ENCODE measurements at regions not wholly inside any gene's neighbourhood (a gene's known extent, or its start where the extent isn't known, plus 50 kb on each side); places are given as distances from the start of the nearest gene placed in this dataset.
"Not testable (repeated sequence)": the region's sequence is repeated elsewhere in the genome, so short reads cannot be mapped to it uniquely, and the experiment has no call there.

GRCh38 chr17:34001246-34001645 lies 253.8 kb upstream of the CCL2 start:
- Mint-ChIP-seq H3K9me3 (peaks cover 19 to 20% of the 10 kb centered on the region in 2 donors), H3K36me3 (peaks cover 0 to 8% of the 10 kb centered on the region in 2 donors), H3K27ac (no peak overlapping the region), H3K4me3 (no peak overlapping the region), H3K27me3 (peaks cover 22 to 24% of the 10 kb centered on the region in 2 donors), H3K4me1 (no peaks in the 10 kb centered on the region)
- no peak for ATAC-seq (replicated peaks)
- no peak for DNase-seq

- Mint-ChIP-seq H3K27me3 (peaks cover 13 to 15% of the 10 kb centered on the region in 2 donors), H3K27ac (no peak overlapping the region), H3K4me3 (no peak overlapping the region), H3K9me3 (peaks cover 4 to 6% of the 10 kb centered on the region in 2 donors), H3K4me1 (no peaks in the 10 kb centered on the region), H3K36me3 (peaks cover 0 to 5% of the 10 kb centered on the region in 2 donors)
- DNase-seq = no peak
- no peak for ATAC-seq (replicated peaks)
Measured at GRCh38 chr17:34006126-34006525, 249.0 kb upstream of the CCL2 start.

GRCh38 chr17:34008125-34008524 lies 247.0 kb upstream of the CCL2 start:
- H3K9me3 Mint-ChIP-seq = no peaks in the 10 kb centered on the region
- DNase-seq (no peak), ATAC-seq (replicated peaks) (no peak)
- no peak overlapping the region for H3K4me3 Mint-ChIP-seq
- no peaks in the 10 kb centered on the region for H3K36me3 Mint-ChIP-seq
- H3K4me1 Mint-ChIP-seq = no peaks in the 10 kb centered on the region
- peaks cover 15 to 19% of the 10 kb centered on the region in 2 donors for H3K27me3 Mint-ChIP-seq
- H3K27ac Mint-ChIP-seq = no peak overlapping the region

- Mint-ChIP-seq H3K27me3 (peaks cover 10 to 11% of the 10 kb centered on the region in 2 donors), H3K4me3 (no peak overlapping the region), H3K36me3 (no peaks in the 10 kb centered on the region), H3K9me3 (no peaks in the 10 kb centered on the region), H3K27ac (no peak overlapping the region), H3K4me1 (no peaks in the 10 kb centered on the region)
- ATAC-seq (replicated peaks) (no peak), DNase-seq (no peak)
Measured at GRCh38 chr17:34009912-34010311, 245.2 kb upstream of the CCL2 start.

GRCh38 chr17:34010534-34010933 lies 244.6 kb upstream of the CCL2 start:
- peaks cover 4 to 11% of the 10 kb centered on the region in 2 donors for H3K27me3 Mint-ChIP-seq
- no peaks in the 10 kb centered on the region for H3K9me3 Mint-ChIP-seq

GRCh38 chr17:34011599-34011998 lies 243.5 kb upstream of the CCL2 start:
- Mint-ChIP-seq H3K36me3 (no peaks in the 10 kb centered on the region), H3K9me3 (no peaks in the 10 kb centered on the region), H3K4me3 (no peak overlapping the region), H3K27ac (no peak overlapping the region), H3K4me1 (no peaks in the 10 kb centered on the region), H3K27me3 (peaks cover 0 to 6% of the 10 kb centered on the region in 2 donors)
- DNase-seq = no peak
- no peak for ATAC-seq (replicated peaks)

More at GRCh38 chr17:34010534-34010933, 244.6 kb upstream of the CCL2 start:
- ATAC-seq (replicated peaks) (no peak), DNase-seq (no peak)
- Mint-ChIP-seq H3K4me1 (no peaks in the 10 kb centered on the region), H3K4me3 (no peak overlapping the region), H3K36me3 (no peaks in the 10 kb centered on the region), H3K27ac (no peak overlapping the region)

GRCh38 chr17:34012709-34013375 lies 242.2 kb upstream of the CCL2 start:
- no peaks in the 10 kb centered on the region for H3K9me3 Mint-ChIP-seq
- no peak for ATAC-seq (replicated peaks)
- DNase-seq = no peak
- peaks cover 0 to 6% of the 10 kb centered on the region in 2 donors for H3K27me3 Mint-ChIP-seq
- no peak overlapping the region for H3K4me3 Mint-ChIP-seq
- H3K27ac Mint-ChIP-seq = no peak overlapping the region
- H3K36me3 Mint-ChIP-seq = no peaks in the 10 kb centered on the region
- no peaks in the 10 kb centered on the region for H3K4me1 Mint-ChIP-seq

- H3K27me3 Mint-ChIP-seq = peaks cover 0 to 6% of the 10 kb centered on the region in 2 donors
- H3K27ac Mint-ChIP-seq = no peak overlapping the region
- H3K4me3 Mint-ChIP-seq = no peak overlapping the region
- no peak for ATAC-seq (replicated peaks)
- no peaks in the 10 kb centered on the region for H3K4me1 Mint-ChIP-seq
- H3K9me3 Mint-ChIP-seq = no peaks in the 10 kb centered on the region
- H3K36me3 Mint-ChIP-seq = no peaks in the 10 kb centered on the region
- DNase-seq = no peak
Measured at GRCh38 chr17:34015253-34015652, 239.8 kb upstream of the CCL2 start.

- peaks cover 6 to 12% of the 10 kb centered on the region in 2 donors for H3K27me3 Mint-ChIP-seq
- H3K4me1 Mint-ChIP-seq = no peaks in the 10 kb centered on the region
- no peak for ATAC-seq (replicated peaks)
- no peak for DNase-seq
- no peaks in the 10 kb centered on the region for H3K9me3 Mint-ChIP-seq
- H3K36me3 Mint-ChIP-seq = no peaks in the 10 kb centered on the region
- H3K4me3 Mint-ChIP-seq = no peak overlapping the region
- H3K27ac Mint-ChIP-seq = no peak overlapping the region
Measured at GRCh38 chr17:34024386-34024785, 230.7 kb upstream of the CCL2 start.

GRCh38 chr17:34024806-34025551 lies 230.1 kb upstream of the CCL2 start:
- no peak overlapping the region for H3K4me3 Mint-ChIP-seq
- ATAC-seq (replicated peaks) (no peak), DNase-seq (no peak)
- H3K9me3 Mint-ChIP-seq = no peaks in the 10 kb centered on the region
- H3K36me3 Mint-ChIP-seq = no peaks in the 10 kb centered on the region
- no peak overlapping the region for H3K27ac Mint-ChIP-seq
- no peaks in the 10 kb centered on the region for H3K4me1 Mint-ChIP-seq
- peaks cover 11 to 17% of the 10 kb centered on the region in 2 donors for H3K27me3 Mint-ChIP-seq

GRCh38 chr17:34030601-34031000 lies 224.5 kb upstream of the CCL2 start:
- not testable (repeated sequence) for ATAC-seq (replicated peaks); DNase-seq; H3K27ac Mint-ChIP-seq; H3K4me3 Mint-ChIP-seq; H3K4me1 Mint-ChIP-seq; H3K36me3 Mint-ChIP-seq
- Mint-ChIP-seq H3K9me3 (peaks cover 19 to 22% of the 10 kb centered on the region in 2 donors), H3K27me3 (peaks cover 8 to 14% of the 10 kb centered on the region in 2 donors)

- ATAC-seq (replicated peaks); H3K27ac Mint-ChIP-seq; H3K36me3 Mint-ChIP-seq; H3K4me3 Mint-ChIP-seq; DNase-seq; H3K4me1 Mint-ChIP-seq: not testable (repeated sequence)
- Mint-ChIP-seq H3K9me3 (peaks cover 19 to 22% of the 10 kb centered on the region in 2 donors), H3K27me3 (peaks cover 8 to 14% of the 10 kb centered on the region in 2 donors)
Measured at GRCh38 chr17:34032305-34032704, 222.8 kb upstream of the CCL2 start.

- H3K9me3 Mint-ChIP-seq; H3K27ac Mint-ChIP-seq; H3K36me3 Mint-ChIP-seq; DNase-seq; H3K4me3 Mint-ChIP-seq; H3K27me3 Mint-ChIP-seq; ATAC-seq (replicated peaks); H3K4me1 Mint-ChIP-seq: not testable (repeated sequence)
Measured at GRCh38 chr17:34038786-34039185, 216.3 kb upstream of the CCL2 start.

GRCh38 chr17:34039213-34039612 lies 215.9 kb upstream of the CCL2 start:
- H3K27me3 Mint-ChIP-seq; ATAC-seq (replicated peaks); DNase-seq; H3K27ac Mint-ChIP-seq; H3K4me1 Mint-ChIP-seq; H3K9me3 Mint-ChIP-seq; H3K36me3 Mint-ChIP-seq; H3K4me3 Mint-ChIP-seq: not testable (repeated sequence)
